B cell (primary cell): ENCODE measurements at regions not wholly inside any gene's neighbourhood (a gene's known extent, or its start where the extent isn't known, plus 50 kb on each side); places are given as distances from the start of the nearest gene placed in this dataset.

Experiments
- CTCF ChIP-seq: fragments of 200-600 bp; IDR thresholded peaks from one replicate; pipeline ENCODE4 v1.8.0; 2022; ENCODE audit warnings: antibody characterized with exemption, mild to moderate bottlenecking
- EZH2 ChIP-seq: IDR thresholded peaks from 2 replicates; pipeline ENCODE4 v1.6.1; 2012; ENCODE audit warnings: borderline replicate concordance, low read depth, mild to moderate bottlenecking, moderate library complexity, low read length; ENCODE audit not compliant: insufficient read depth, poor library complexity, severe bottlenecking

- no peak for TF ChIP-seq CTCF
- TF ChIP-seq EZH2 = no peak
Measured at GRCh38 chr6:37558168-37558567, 58.5 kb upstream of the CCDC167 start.
